ENCODE measurements at regions not wholly inside any gene's neighbourhood (a gene's known extent, or its start where the extent isn't known, plus 50 kb on each side); places are given as distances from the start of the nearest gene placed in this dataset.

DNA sequence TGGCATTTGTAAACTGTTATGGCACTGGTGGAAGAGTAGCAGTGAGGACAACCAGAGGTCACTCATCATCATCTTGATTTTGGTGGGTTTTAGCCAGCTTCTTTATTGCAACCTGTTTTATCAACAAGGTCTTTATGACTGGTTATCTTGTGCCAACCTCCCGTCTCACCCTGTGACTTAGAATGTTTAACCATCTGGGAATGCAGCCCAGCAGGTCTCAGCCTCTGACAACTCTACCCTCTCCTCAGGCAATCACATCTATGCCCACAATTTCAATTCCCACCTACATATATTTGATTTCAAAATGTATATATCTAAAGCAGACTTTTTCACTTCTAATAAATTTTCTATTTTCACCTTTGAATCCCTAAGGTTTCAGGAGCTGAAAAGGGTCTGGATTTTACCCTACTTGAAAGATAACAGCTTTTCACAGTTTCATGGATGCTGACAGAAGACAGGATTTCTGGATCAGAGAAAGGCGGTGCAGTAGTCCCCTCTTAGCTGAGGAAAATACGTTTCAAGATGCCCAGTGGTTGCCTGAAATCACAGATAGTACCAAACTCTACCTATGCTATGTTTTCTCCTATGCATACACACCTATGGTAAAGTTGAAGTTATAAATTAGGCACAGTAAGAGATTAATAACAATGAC, 1171.8 kb downstream of the DIAPH3 start:
- H3K4me1 Mint-ChIP-seq (ENCODE audit: low read depth) = no peaks in the 10 kb centered on the region
- no peaks in the 10 kb centered on the region for H3K9me3 Mint-ChIP-seq
- intact Hi-C loops (cut with micrococcal nuclease) = no loop called here
- DNase-seq (no peak), ATAC-seq (no peak)
- ChIA-PET CTCF (no interaction called here), POLR2A (no interaction called here)
- H3K27me3 Mint-ChIP-seq = no peaks in the 10 kb centered on the region
- no peak overlapping the region for H3K27ac Mint-ChIP-seq
- H3K36me3 Mint-ChIP-seq (ENCODE audit: low read depth) = no peaks in the 10 kb centered on the region
- no peak overlapping the region for H3K4me3 Mint-ChIP-seq
- no peak for TF ChIP-seq CTCF (IDR thresholded peaks at IDR 0.05)

- POLR2A ChIA-PET = no interaction called here
- DNase-seq = no peak
- no peak for ATAC-seq
Observed at GRCh38 chr13:58992478-58993042, 1171.2 kb downstream of the DIAPH3 start.

GRCh38 chr13:58994077-58994476, 1169.7 kb downstream of the DIAPH3 start:
- no peaks in the 10 kb centered on the region for H3K4me1 Mint-ChIP-seq (ENCODE audit: low read depth)
- H3K27me3 Mint-ChIP-seq = no peaks in the 10 kb centered on the region

More at GRCh38 chr13:58992478-58993042, 1171.2 kb downstream of the DIAPH3 start:
- H3K9me3 Mint-ChIP-seq = no peaks in the 10 kb centered on the region
- intact Hi-C loops (cut with micrococcal nuclease) = no loop called here
- CTCF ChIA-PET = no interaction called here
- H3K27me3 Mint-ChIP-seq = no peaks in the 10 kb centered on the region
- no peak overlapping the region for H3K4me3 Mint-ChIP-seq
- no peak for TF ChIP-seq CTCF (IDR thresholded peaks at IDR 0.05)
- no peaks in the 10 kb centered on the region for H3K36me3 Mint-ChIP-seq (ENCODE audit: low read depth)
- no peaks in the 10 kb centered on the region for H3K4me1 Mint-ChIP-seq (ENCODE audit: low read depth)
- no peak overlapping the region for H3K27ac Mint-ChIP-seq

DNA sequence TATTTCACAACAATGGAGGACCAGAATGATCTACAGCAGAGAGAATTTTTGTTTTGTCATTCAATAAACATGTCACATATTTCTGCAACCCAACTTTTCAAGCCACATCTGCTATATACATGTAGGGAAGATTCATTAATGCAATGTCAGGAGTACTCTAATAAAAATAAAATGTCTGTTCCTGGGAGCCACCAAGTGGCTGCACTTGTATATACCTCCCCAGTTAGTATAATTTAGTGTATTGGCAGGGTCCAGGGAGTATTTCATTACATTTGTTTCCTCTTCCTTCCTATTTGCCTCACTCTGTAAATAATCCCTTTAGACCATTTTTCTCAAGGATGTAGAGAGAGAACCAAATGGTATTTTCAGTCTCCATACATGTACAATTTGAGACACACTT, 1169.0 kb downstream of the DIAPH3 start:
- intact Hi-C loops (cut with micrococcal nuclease) = no loop called here
- no peaks in the 10 kb centered on the region for H3K4me1 Mint-ChIP-seq (ENCODE audit: low read depth)
- H3K9me3 Mint-ChIP-seq = no peaks in the 10 kb centered on the region
- no peaks in the 10 kb centered on the region for H3K36me3 Mint-ChIP-seq (ENCODE audit: low read depth)
- H3K27ac Mint-ChIP-seq = no peak overlapping the region
- POLR2A ChIA-PET = no interaction called here
- ATAC-seq (no peak), DNase-seq (no peak)
- no peaks in the 10 kb centered on the region for H3K27me3 Mint-ChIP-seq
- H3K4me3 Mint-ChIP-seq = no peak overlapping the region
- no peak for TF ChIP-seq CTCF (IDR thresholded peaks at IDR 0.05)
- CTCF ChIA-PET = no interaction called here

More at GRCh38 chr13:58994077-58994476, 1169.7 kb downstream of the DIAPH3 start:
- no peak overlapping the region for H3K4me3 Mint-ChIP-seq
- ATAC-seq = no peak
- no peak for DNase-seq
- no peaks in the 10 kb centered on the region for H3K9me3 Mint-ChIP-seq
- no peak overlapping the region for H3K27ac Mint-ChIP-seq
- ChIA-PET POLR2A (no interaction called here), CTCF (no interaction called here)
- no peak for TF ChIP-seq CTCF (IDR thresholded peaks at IDR 0.05)
- intact Hi-C loops (cut with micrococcal nuclease) = no loop called here
- H3K36me3 Mint-ChIP-seq (ENCODE audit: low read depth) = no peaks in the 10 kb centered on the region

- ChIA-PET CTCF (no interaction called here), POLR2A (no interaction called here)
- DNase-seq (no peak), ATAC-seq (no peak)
- no peak for TF ChIP-seq CTCF (IDR thresholded peaks at IDR 0.05)
- H3K27ac Mint-ChIP-seq = no peak overlapping the region
- H3K4me1 Mint-ChIP-seq (ENCODE audit: low read depth) = no peaks in the 10 kb centered on the region
- no peaks in the 10 kb centered on the region for H3K27me3 Mint-ChIP-seq
- no peak overlapping the region for H3K4me3 Mint-ChIP-seq
- peaks cover 2% of the 10 kb centered on the region for H3K9me3 Mint-ChIP-seq
- H3K36me3 Mint-ChIP-seq (ENCODE audit: low read depth) = no peaks in the 10 kb centered on the region
- intact Hi-C loops (cut with micrococcal nuclease) = no loop called here
Observed at GRCh38 chr13:58998716-58999115, 1165.0 kb downstream of the DIAPH3 start.

Measured in activated CD8-positive, alpha-beta T cell treated with anti-CD3 and anti-CD28 coated beads for 36 hours (primary cell).